Heart left ventricle (tissue), 13 donors: ENCODE measurements at regions not wholly inside any gene's neighbourhood (a gene's known extent, or its start where the extent isn't known, plus 50 kb on each side); places are given as distances from the start of the nearest gene placed in this dataset.

Experiments
- CTCF ChIP-seq, 12 donors: fragments of 200-600 bp; sonication (generic) in 4 of 12; IDR thresholded peaks; one replicate each; pipeline versions ENCODE4 v1.5.0 to v1.8.0; 2018 to 2022; ENCODE audit warnings: antibody characterized with exemption in 12 of 12, mild to moderate bottlenecking in 5 of 12
- POLR2A ChIP-seq, 2 donors: fragments of 450-650 bp; IDR thresholded peaks; one replicate each; pipeline ENCODE4 v1.6.1; 2017; ENCODE audit warnings: antibody characterized with exemption in 2 of 2, mild to moderate bottlenecking in 2 of 2, moderate library complexity in 2 of 2
- donor health status: ischemic (EF 13 %, LVEDD 7.1; RV severe dilation, severe dysfunction).
- donor health status: DM: no; HTN: yes; CAD: no.
- donor health status: DM: no; HTN: no; CAD: no.
- donor health status: ischemic (EF 25% LVEDD 6.9; RV normal size, moderate dysfunction).
- donor health status: ischemic (EF 25% LVEDD 5.7; RV mildly dilated, moderate dysfunction).
- donor health status: ischemic (EF 35%, LVEDD 5.7; RV mildly dilated, moderate dysfunction).
- donor health status: nonischemic (EF 11% LVEDD 7.7; RV severe dilation, severe dysfunction).
- donor health status: DM: yes; HTN: yes; CAD: no.
- donor health status: PGD.
- donor health status: ischemic (EF 29% LVEDD 5.4; RV normal size, mild dysfunction).
- donor health status: nonischemic (EF 23%, LVEDD 6.1; RV moderate dilation, normal function).

GRCh38 chr1:76781447-76781846 lies 85.8 kb upstream of the ST6GALNAC5 start:
- TF ChIP-seq CTCF (IDR thresholded peaks at IDR 0.05) (no peak), POLR2A (IDR thresholded peaks at IDR 0.05) (no peak)
